A673 (cell line): ENCODE measurements at regions not wholly inside any gene's neighbourhood (a gene's known extent, or its start where the extent isn't known, plus 50 kb on each side); places are given as distances from the start of the nearest gene placed in this dataset.
"Not testable (repeated sequence)": the region's sequence is repeated elsewhere in the genome, so short reads cannot be mapped to it uniquely, and the experiment has no call there.

Source experiments
- BruUV-seq: library from RNA; stranded (reverse); fragments of 400-500 nt; replicated peaks from 2 replicates; lab custom pipeline; 2021; lab: Mats Ljungman, UMichigan
- CTCF ChIA-PET: fragments of 300-600 bp; sonication (Branson Sonifier 250); formaldehyde crosslinking; loops from one replicate; lab custom pipeline; 2022; ENCODE audit warnings: antibody characterized with exemption; lab: Charles Lee
- POLR2A ChIA-PET: fragments of 300-600 bp; sonication (Branson Sonifier 250); formaldehyde crosslinking; loops from one replicate; lab custom pipeline; 2022; ENCODE audit warnings: antibody characterized with exemption; ENCODE audit not compliant: low non-redundant PET; lab: Charles Lee
- DNase-seq: peaks from one replicate; pipeline ENCODE4 v3.0.0-alpha.2; 2015; ENCODE audit warnings: low spot score
- H3K27ac ChIP-seq: fragments of 200-600 bp; sonication (generic); 2 replicates; pipeline ENCODE4 v1.5.1; 2016; ENCODE audit warnings: mixed run types, low read depth, mild to moderate bottlenecking, mixed read lengths, antibody characterized with exemption, low read length; ENCODE audit not compliant: poor library complexity, severe bottlenecking
- H3K27me3 ChIP-seq: fragments of 200-600 bp; sonication (generic); replicated peaks from 2 replicates; pipeline ENCODE4 v1.6.1; 2017; ENCODE audit warnings: mixed run types, low read depth, mild to moderate bottlenecking, mixed read lengths, antibody characterized with exemption, low read length; ENCODE audit not compliant: insufficient read depth, poor library complexity
- H3K36me3 ChIP-seq: fragments of 200-600 bp; sonication (generic); 2 replicates; pipeline ENCODE4 v1.6.1; 2016; ENCODE audit warnings: mixed run types, mild to moderate bottlenecking, mixed read lengths, antibody characterized with exemption, low read length; ENCODE audit not compliant: insufficient read depth, poor library complexity, severe bottlenecking
- H3K4me1 ChIP-seq: fragments of 200-600 bp; sonication (generic); 2 replicates; pipeline ENCODE4 v1.6.1; 2017; ENCODE audit warnings: mixed run types, mild to moderate bottlenecking, mixed read lengths, antibody characterized with exemption, low read length; ENCODE audit not compliant: insufficient read depth, poor library complexity, severe bottlenecking
- H3K4me3 ChIP-seq: fragments of 200-600 bp; sonication (generic); 2 replicates; pipeline ENCODE4 v1.5.1; 2016; ENCODE audit warnings: low read depth, mixed run types, mild to moderate bottlenecking, mixed read lengths, low read length; ENCODE audit not compliant: poor library complexity, severe bottlenecking
- H3K9me3 ChIP-seq: fragments of 200-600 bp; sonication (generic); 2 replicates; pipeline ENCODE4 v1.6.1; 2016; ENCODE audit warnings: mixed run types, low read depth, mild to moderate bottlenecking, mixed read lengths, antibody characterized with exemption, low read length; ENCODE audit not compliant: poor library complexity, severe bottlenecking
- CTCF ChIP-seq: fragments of 300-800, 200-600 bp; sonication (generic); conservative IDR thresholded peaks from 2 replicates; pipeline ENCODE4 v1.5.1; 2017; ENCODE audit warnings: low read depth, mild to moderate bottlenecking, antibody characterized with exemption, low read length, moderate library complexity, mixed read lengths
- EZH2 ChIP-seq: fragments of 200-600 bp; sonication (generic); IDR thresholded peaks from 2 replicates; pipeline ENCODE4 v1.6.1; 2017; ENCODE audit warnings: borderline replicate concordance, low read depth, mild to moderate bottlenecking, mixed read lengths, antibody characterized with exemption, low read length; ENCODE audit not compliant: poor library complexity, severe bottlenecking
- intact Hi-C: fragments of 100-400 bp; cut with micrococcal nuclease; formaldehyde crosslinking; loops from one replicate; pipeline ENCODE4 v1.10.0; 2022; ENCODE audit not compliant: unreplicated experiment

GRCh38 chr10:21110358-21110757, 213.2 kb upstream of the NEBL start:
- TF ChIP-seq EZH2 (no peak), CTCF (no peak)
- no TSS peak for BruUV-seq
- POLR2A ChIA-PET = no interaction called here
- CTCF ChIA-PET = no interaction called here
- Histone ChIP-seq H3K9me3 (no peaks in the 10 kb centered on the region), H3K36me3 (no peaks in the 10 kb centered on the region), H3K4me1 (no peaks in the 10 kb centered on the region), H3K27me3 (peaks cover 2% of the 10 kb centered on the region), H3K4me3 (no peak overlapping the region), H3K27ac (no peak overlapping the region)
- no peak for DNase-seq
- intact Hi-C loops = no loop called here

DNA sequence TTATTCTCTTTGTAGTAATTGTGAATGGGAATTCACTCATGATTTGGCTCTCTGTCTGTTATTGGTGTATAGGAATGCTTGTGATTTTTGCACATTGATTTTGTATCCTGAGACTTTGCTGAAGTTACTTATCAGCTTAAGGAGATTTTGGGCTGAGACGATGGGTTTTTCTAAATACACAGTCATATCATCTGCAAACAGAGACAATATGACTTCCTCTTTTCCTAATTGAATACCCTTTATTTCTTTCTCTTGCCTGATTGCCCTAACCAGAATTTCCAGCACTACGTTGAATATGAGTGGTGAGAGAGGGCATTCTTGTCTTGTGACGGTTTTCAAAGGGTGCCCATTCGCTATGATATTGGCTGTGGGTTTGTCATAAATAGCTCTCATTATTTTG, 209.8 kb upstream of the NEBL start:
- H3K36me3 ChIP-seq, H3K27ac ChIP-seq, intact Hi-C loops, H3K4me3 ChIP-seq, H3K4me1 ChIP-seq, DNase-seq, H3K27me3 ChIP-seq, BruUV-seq, H3K9me3 ChIP-seq, CTCF ChIA-PET, POLR2A ChIA-PET: not testable (repeated sequence)

- H3K9me3 ChIP-seq, H3K27me3 ChIP-seq, H3K27ac ChIP-seq, H3K4me3 ChIP-seq, CTCF ChIA-PET, POLR2A ChIA-PET, H3K36me3 ChIP-seq, H3K4me1 ChIP-seq, intact Hi-C loops, BruUV-seq, DNase-seq: not testable (repeated sequence)
These were observed 208.2 kb upstream of the NEBL start for GRCh38 chr10:21105331-21105730.

DNA sequence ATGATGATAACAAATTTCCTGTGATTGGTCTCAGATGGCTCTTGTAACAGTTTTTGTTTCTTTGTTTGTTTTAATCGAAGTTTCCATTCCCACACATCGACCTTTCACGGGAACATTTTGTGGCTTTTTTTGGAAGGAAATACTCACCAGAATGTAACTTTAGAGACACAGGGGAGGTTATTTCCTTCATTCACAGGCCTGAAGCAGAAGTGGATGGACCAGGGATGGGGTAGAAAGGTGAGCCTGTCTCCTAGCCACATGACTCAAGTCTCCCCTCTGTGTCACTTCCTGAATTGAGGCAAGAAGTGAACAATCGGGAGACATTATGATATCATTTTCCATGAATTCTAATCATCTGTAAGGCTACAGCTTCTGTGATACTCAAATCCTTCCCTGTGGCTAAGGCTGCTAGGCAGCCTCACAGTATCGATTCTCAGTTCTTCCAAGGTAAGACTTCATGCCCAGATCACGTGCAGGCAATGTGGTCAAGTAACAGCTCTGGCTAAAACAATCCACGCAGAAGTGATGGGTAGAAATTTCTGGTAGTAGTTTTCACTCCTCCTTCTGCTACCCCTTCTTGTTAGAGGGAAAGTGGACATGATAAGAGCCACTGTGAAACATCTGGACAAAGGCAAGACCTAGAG, 203.9 kb upstream of the NEBL start:
- DNase-seq = no peak
- no peak overlapping the region for H3K4me3 ChIP-seq
- TF ChIP-seq EZH2 (no peak), CTCF (no peak)
- H3K36me3 ChIP-seq = no peaks in the 10 kb centered on the region
- POLR2A ChIA-PET = no interaction called here
- no peaks in the 10 kb centered on the region for H3K27me3 ChIP-seq
- intact Hi-C loops = no loop called here
- CTCF ChIA-PET = no interaction called here
- no TSS peak for BruUV-seq
- H3K4me1 ChIP-seq = no peaks in the 10 kb centered on the region
- H3K27ac ChIP-seq = no peak overlapping the region
- no peaks in the 10 kb centered on the region for H3K9me3 ChIP-seq
